MM.1S (cell line): ENCODE measurements at regions not wholly inside any gene's neighbourhood (a gene's known extent, or its start where the extent isn't known, plus 50 kb on each side); places are given as distances from the start of the nearest gene placed in this dataset.

Experiments
- DNase-seq: peaks from one replicate; pipeline ENCODE4 v3.0.0-alpha.2; 2015
- H2AFZ ChIP-seq: fragments of 300-600 bp; sonication (generic); 2 replicates; pipeline ENCODE4 v1.6.0; 2016; ENCODE audit warnings: antibody characterized with exemption, low read length
- H3F3A ChIP-seq: fragments of 300-600 bp; sonication (generic); 2 replicates; pipeline ENCODE4 v1.6.1; 2016; ENCODE audit warnings: mild to moderate bottlenecking, antibody characterized with exemption, low read length, moderate library complexity, mixed read lengths; ENCODE audit not compliant: insufficient read depth
- H3K27ac ChIP-seq: fragments of 300-600 bp; sonication (generic); 2 replicates; pipeline ENCODE4 v1.5.1; 2016; ENCODE audit warnings: mild to moderate bottlenecking, low read length
- H3K27me3 ChIP-seq: fragments of 300-600 bp; sonication (generic); replicated peaks from 2 replicates; pipeline ENCODE4 v1.6.0; 2016; ENCODE audit warnings: low read length; ENCODE audit not compliant: insufficient read depth
- H3K36me3 ChIP-seq: fragments of 300-600 bp; sonication (generic); replicated peaks from 2 replicates; pipeline ENCODE4 v1.6.1; 2016; ENCODE audit warnings: mild to moderate bottlenecking, low read length, mixed read lengths; ENCODE audit not compliant: insufficient read depth
- H3K4me1 ChIP-seq: fragments of 300-600 bp; sonication (generic); 2 replicates; pipeline ENCODE4 v1.6.1; 2016; ENCODE audit warnings: low read length, mixed read lengths
- H3K4me2 ChIP-seq: fragments of 300-600 bp; sonication (generic); 2 replicates; pipeline ENCODE4 v1.6.0; 2016; ENCODE audit warnings: low read depth, low read length
- H3K4me3 ChIP-seq: fragments of 300-600 bp; sonication (generic); 2 replicates; pipeline ENCODE4 v1.5.1; 2016; ENCODE audit warnings: low read length, mixed read lengths
- H3K79me2 ChIP-seq: fragments of 300-600 bp; sonication (generic); 2 replicates; pipeline ENCODE4 v1.6.1; 2016; ENCODE audit warnings: mixed run types, low read length, mixed read lengths
- H3K9ac ChIP-seq: fragments of 300-600 bp; sonication (generic); 2 replicates; pipeline ENCODE4 v1.6.1; 2016; ENCODE audit warnings: low read length, mixed read lengths
- H3K9me2 ChIP-seq: fragments of 300-600 bp; sonication (generic); replicated peaks from 2 replicates; pipeline ENCODE4 v1.6.1; 2016; ENCODE audit warnings: mild to moderate bottlenecking, low read length, mixed read lengths; ENCODE audit not compliant: insufficient read depth
- H3K9me3 ChIP-seq: fragments of 300-600 bp; sonication (generic); replicated peaks from 2 replicates; pipeline ENCODE4 v1.6.1; 2016; ENCODE audit warnings: mild to moderate bottlenecking, low read length, mixed read lengths; ENCODE audit not compliant: insufficient read depth
- H4K20me1 ChIP-seq: fragments of 300-600 bp; sonication (generic); 2 replicates; pipeline ENCODE4 v1.6.1; 2016; ENCODE audit warnings: mild to moderate bottlenecking, low read length, moderate library complexity, mixed read lengths; ENCODE audit not compliant: insufficient read depth
- CTCF ChIP-seq: fragments of 300-600 bp; sonication (generic); IDR thresholded peaks from 2 replicates; pipeline ENCODE4 v1.5.1; 2016; ENCODE audit warnings: antibody characterized with exemption, low read length, mixed read lengths
- EZH2 ChIP-seq: fragments of 300-600 bp; sonication (generic); optimal IDR thresholded peaks from 2 replicates; pipeline ENCODE3; 2017; ENCODE audit warnings: low read depth, mild to moderate bottlenecking, antibody characterized with exemption, low read length, mixed read lengths
- EZH2phosphoT487 ChIP-seq: fragments of 300-600 bp; sonication (generic); IDR thresholded peaks from 2 replicates; pipeline ENCODE4 v1.6.1; 2018; ENCODE audit warnings: antibody characterized with exemption, low read length

- H3K4me1 ChIP-seq: peaks cover 10% of the 10 kb centered on the region; the same call in 1 of the 2 replicates
- H3K27ac ChIP-seq: no peak overlapping the region
- no peaks in the 10 kb centered on the region for H3K27me3 ChIP-seq
- no peak overlapping the region for H3K4me2 ChIP-seq
- no peaks in the 10 kb centered on the region for H3K79me2 ChIP-seq
- no peaks in the 10 kb centered on the region for H3K9me3 ChIP-seq
- H3F3A ChIP-seq: 0 out of 2 replicates have a peak, but pooled peaks cover 7% of the 10 kb centered on the region
- H3K9me2 ChIP-seq: no peaks in the 10 kb centered on the region
- H3K36me3 ChIP-seq: no peaks in the 10 kb centered on the region
- H3K4me3 ChIP-seq: no peak overlapping the region
- TF ChIP-seq EZH2 (no peak), CTCF (no peak), EZH2phosphoT487 (no peak)
- H3K9ac ChIP-seq: no peak overlapping the region
- DNase-seq: no peak
- H4K20me1 ChIP-seq: no peaks in the 10 kb centered on the region
- H2AFZ ChIP-seq: no peak overlapping the region
These were observed 237.0 kb upstream of the RASA1 start for GRCh38 chr5:87030699-87031098.

- no peak overlapping the region for H3K4me2 ChIP-seq
These were observed 233.1 kb upstream of the RASA1 start for GRCh38 chr5:87034557-87034956.

GRCh38 chr5:87042554-87042953 is 225.1 kb upstream of the RASA1 start:
- Histone ChIP-seq H2AFZ (no peak overlapping the region), H3K27me3 (no peaks in the 10 kb centered on the region), H3K79me2 (no peaks in the 10 kb centered on the region), H3K9me2 (no peaks in the 10 kb centered on the region), H3K36me3 (no peaks in the 10 kb centered on the region), H3K9ac (no peak overlapping the region), H4K20me1 (no peaks in the 10 kb centered on the region), H3K4me1 (no peaks in the 10 kb centered on the region), H3K4me3 (no peak overlapping the region), H3K9me3 (no peaks in the 10 kb centered on the region), H3K27ac (no peak overlapping the region), H3F3A (no peaks in the 10 kb centered on the region), H3K4me2 (no peak overlapping the region)
- TF ChIP-seq EZH2 (no peak), EZH2phosphoT487 (no peak), CTCF (no peak)
- DNase-seq: no peak

More at GRCh38 chr5:87034557-87034956, 233.1 kb upstream of the RASA1 start:
- H2AFZ ChIP-seq: no peak overlapping the region
- TF ChIP-seq CTCF: no peak
- TF ChIP-seq EZH2phosphoT487: no peak
- TF ChIP-seq EZH2: no peak
- no peaks in the 10 kb centered on the region for H3K79me2 ChIP-seq
- no peaks in the 10 kb centered on the region for H4K20me1 ChIP-seq
- no peak overlapping the region for H3K9ac ChIP-seq
- H3K27me3 ChIP-seq: no peaks in the 10 kb centered on the region
- H3K9me2 ChIP-seq: no peaks in the 10 kb centered on the region
- no peak overlapping the region for H3K27ac ChIP-seq
- no peak for DNase-seq
- no peaks in the 10 kb centered on the region for H3K36me3 ChIP-seq
- H3K4me1 ChIP-seq: no peaks in the 10 kb centered on the region
- H3F3A ChIP-seq: no peaks in the 10 kb centered on the region
- no peaks in the 10 kb centered on the region for H3K9me3 ChIP-seq
- no peak overlapping the region for H3K4me3 ChIP-seq
